H1 (cell line): ENCODE measurements at regions not wholly inside any gene's neighbourhood (a gene's known extent, or its start where the extent isn't known, plus 50 kb on each side); places are given as distances from the start of the nearest gene placed in this dataset.

Experiments used
- CTCF ChIA-PET: fragments of 300-600 bp; sonication (Branson Sonifier 250); formaldehyde crosslinking; loops from one replicate; lab custom pipeline; 2021; ENCODE audit not compliant: partially characterized antibody; lab: Charles Lee
- POLR2A ChIA-PET: fragments of 300-600 bp; sonication (Branson Sonifier 250); formaldehyde crosslinking; loops from one replicate; lab custom pipeline; 2021; ENCODE audit warnings: inconsistent platforms; ENCODE audit not compliant: partially characterized antibody; lab: Charles Lee
- DNase-seq, 2 experiments: peaks; one replicate each; pipeline versions ENCODE4 v3.0.0 to v3.0.0-alpha.2; 2010 to 2022; ENCODE audit warnings: low spot score in 2 of 2, low read depth in 1 of 2, mixed read lengths in 1 of 2
- FAIRE-seq: peaks from 2 replicates; lab custom pipeline; 2011; peaks lifted over from hg19 to GRCh38; lab: Jason Lieb, UNC
- H2AFZ ChIP-seq: 2 replicates; pipeline ENCODE4 v1.8.1; 2012; ENCODE audit warnings: low read length, inconsistent platforms
- H2AK5ac ChIP-seq: 2 replicates; pipeline ENCODE4 v1.6.1; 2013; ENCODE audit warnings: low read depth, low read length
- H2BK120ac ChIP-seq: replicated peaks from 2 replicates; pipeline ENCODE3; 2013; ENCODE audit warnings: low read depth, low read length, inconsistent platforms
- H2BK12ac ChIP-seq: 2 replicates; pipeline ENCODE4 v1.6.1; 2013; ENCODE audit warnings: low read depth, low read length
- H2BK15ac ChIP-seq: 2 replicates; pipeline ENCODE4 v1.6.1; 2013; ENCODE audit warnings: low read length
- H2BK20ac ChIP-seq: 2 replicates; pipeline ENCODE4 v1.6.1; 2013; ENCODE audit warnings: low read length
- H2BK5ac ChIP-seq: 2 replicates; pipeline ENCODE4 v1.6.1; 2013; ENCODE audit warnings: low read depth, low read length
- H3K14ac ChIP-seq: 2 replicates; pipeline ENCODE4 v1.6.1; 2013; ENCODE audit warnings: inconsistent platforms; ENCODE audit not compliant: insufficient read length
- H3K18ac ChIP-seq: 2 replicates; pipeline ENCODE4 v1.6.1; 2013; ENCODE audit warnings: low read length; ENCODE audit errors: extremely low read depth
- H3K23ac ChIP-seq: 2 replicates; pipeline ENCODE4 v1.6.1; 2013; ENCODE audit warnings: inconsistent platforms; ENCODE audit not compliant: insufficient read length
- H3K23me2 ChIP-seq: 2 replicates; pipeline ENCODE4 v1.6.1; 2013; ENCODE audit warnings: low read depth, low read length
- H3K27ac ChIP-seq: 2 replicates; pipeline ENCODE4 v1.6.1; 2011; ENCODE audit warnings: low read depth, low read length, inconsistent platforms
- H3K27me3 ChIP-seq, 4 experiments: replicated peaks in 1 of 4; 1 replicate in 1 of 4; 2 replicates in 3 of 4; pipeline versions ENCODE4 v1.6.1 to v1.8.1; 2011 to 2013; ENCODE audit warnings: low read length in 3 of 4, mild to moderate bottlenecking in 3 of 4, inconsistent platforms in 2 of 4, mixed read lengths in 2 of 4, moderate library complexity in 1 of 4; ENCODE audit not compliant: control insufficient read depth in 3 of 4, insufficient read depth in 3 of 4; ENCODE audit errors: extremely low read depth in 1 of 4
- H3K36me3 ChIP-seq, 4 experiments: 2 replicates each; pipeline versions ENCODE4 v1.6.1 to v1.8.1; 2011 to 2013; ENCODE audit warnings: mild to moderate bottlenecking in 4 of 4, low read length in 3 of 4, moderate library complexity in 2 of 4, control low read depth in 1 of 4, inconsistent platforms in 1 of 4; ENCODE audit not compliant: insufficient read depth in 4 of 4, control insufficient read depth in 2 of 4
- H3K4ac ChIP-seq: replicated peaks from 2 replicates; pipeline ENCODE3; 2013; ENCODE audit warnings: low read length, low read depth, mixed read lengths, inconsistent platforms; ENCODE audit not compliant: insufficient read length
- H3K4me1 ChIP-seq, 4 experiments: replicated peaks in 1 of 4; 1 replicate in 1 of 4; 2 replicates in 3 of 4; pipeline versions ENCODE4 v1.6.1 to v1.8.1; 2011 to 2013; ENCODE audit warnings: low read length in 3 of 4, inconsistent platforms in 2 of 4, mixed read lengths in 1 of 4; ENCODE audit not compliant: insufficient read depth in 4 of 4, control insufficient read depth in 3 of 4
- H3K4me2 ChIP-seq, 2 experiments: 2 replicates each; pipeline versions ENCODE4 v1.6.1 to v1.8.1; 2011 to 2013; ENCODE audit warnings: low read depth in 2 of 2, low read length in 2 of 2, control low read depth in 1 of 2, inconsistent platforms in 1 of 2, mild to moderate bottlenecking in 1 of 2; ENCODE audit not compliant: insufficient read depth in 1 of 2
- H3K4me3 ChIP-seq, 4 experiments: fragments of 200-600, 300-600 bp in 1 of 4; sonication (generic), shearing (Covaris generic), sonication (Bioruptor Twin) in 1 of 4; 2 replicates each; pipeline versions ENCODE4 v1.5.1 to v1.8.1; 2011 to 2016; ENCODE audit warnings: low read length in 4 of 4, low read depth in 3 of 4, control low read depth in 2 of 4, inconsistent platforms in 2 of 4, mild to moderate bottlenecking in 2 of 4, mixed read lengths in 1 of 4, moderate library complexity in 1 of 4; ENCODE audit not compliant: insufficient read depth in 2 of 4; ENCODE audit errors: extremely low read depth in 1 of 4
- H3K56ac ChIP-seq: replicated peaks from 2 replicates; pipeline ENCODE3; 2013; ENCODE audit warnings: low read depth, mild to moderate bottlenecking, mixed read lengths, low read length, inconsistent platforms; ENCODE audit not compliant: insufficient read length
- H3K79me1 ChIP-seq: 2 replicates; pipeline ENCODE4 v1.6.1; 2013; ENCODE audit warnings: low read depth, low read length, control low read depth
- H3K79me2 ChIP-seq, 2 experiments: 2 replicates each; pipeline versions ENCODE4 v1.6.1 to v1.8.1; 2012 to 2013; ENCODE audit warnings: low read length in 2 of 2, mild to moderate bottlenecking in 2 of 2, inconsistent platforms in 1 of 2; ENCODE audit not compliant: insufficient read depth in 2 of 2, control insufficient read depth in 1 of 2
- H3K9ac ChIP-seq, 4 experiments: replicated peaks in 1 of 4; 1 replicate in 1 of 4; 2 replicates in 3 of 4; pipeline versions ENCODE4 v1.6.1 to v1.8.1; 2011 to 2013; ENCODE audit warnings: low read depth in 3 of 4, low read length in 3 of 4, control low read depth in 2 of 4, mild to moderate bottlenecking in 2 of 4, moderate library complexity in 2 of 4, inconsistent platforms in 1 of 4; ENCODE audit errors: extremely low read depth in 1 of 4
- H3K9me3 ChIP-seq, 2 experiments: 2 replicates each; pipeline versions ENCODE4 v1.6.1 to v1.8.1; 2012 to 2013; ENCODE audit warnings: mild to moderate bottlenecking in 2 of 2, moderate library complexity in 2 of 2, control low read depth in 1 of 2, inconsistent platforms in 1 of 2, low read depth in 1 of 2, low read length in 1 of 2, mixed read lengths in 1 of 2; ENCODE audit not compliant: insufficient read depth in 2 of 2
- H4K20me1 ChIP-seq, 2 experiments: replicated peaks in 1 of 2; 2 replicates each; pipeline versions ENCODE3 to v1.8.1; 2011 to 2013; ENCODE audit warnings: inconsistent platforms in 2 of 2, low read length in 2 of 2, mild to moderate bottlenecking in 1 of 2; ENCODE audit not compliant: insufficient read depth in 2 of 2, control insufficient read depth in 1 of 2
- H4K5ac ChIP-seq: 2 replicates; pipeline ENCODE4 v1.6.1; 2013; ENCODE audit warnings: low read length, low read depth, mixed read lengths, inconsistent platforms; ENCODE audit not compliant: insufficient read length
- H4K8ac ChIP-seq: 2 replicates; pipeline ENCODE4 v1.8.0; 2013; ENCODE audit warnings: mild to moderate bottlenecking, moderate library complexity, low read length, inconsistent platforms; ENCODE audit not compliant: insufficient read depth; ENCODE audit errors: extremely low read depth
- H4K91ac ChIP-seq: replicated peaks from 2 replicates; pipeline ENCODE3; 2013; ENCODE audit warnings: low read length, mixed read lengths, inconsistent platforms; ENCODE audit not compliant: insufficient read length
- CHD1 ChIP-seq: IDR thresholded peaks from 2 replicates; pipeline ENCODE4 v1.6.1; 2012; ENCODE audit warnings: low read depth, low read length, improper control_type of control experiment
- CTBP2 ChIP-seq: IDR thresholded peaks from 2 replicates; pipeline ENCODE4 v1.7.0; 2011; ENCODE audit warnings: borderline replicate concordance, mild to moderate bottlenecking, moderate library complexity, mixed read lengths, low read length; ENCODE audit not compliant: insufficient read depth, insufficient read length
- EGR1 ChIP-seq: IDR thresholded peaks from 2 replicates; pipeline ENCODE4 v1.6.1; 2011; ENCODE audit warnings: low read depth, low read length, borderline replicate concordance
- HDAC2 ChIP-seq, 2 experiments: fragments of 300-600 bp in 1 of 2; sonication (generic) in 1 of 2; IDR thresholded peaks; 2 replicates each; pipeline ENCODE4 v1.6.1; 2011 to 2012; ENCODE audit warnings: low read depth in 2 of 2, low read length in 2 of 2, mild to moderate bottlenecking in 2 of 2, moderate library complexity in 2 of 2, borderline replicate concordance in 1 of 2, inconsistent platforms in 1 of 2
- JUND ChIP-seq: IDR thresholded peaks from 2 replicates; pipeline ENCODE4 v1.6.1; 2011; ENCODE audit warnings: mild to moderate bottlenecking, improper control_type of control experiment, low read length
- KDM1A ChIP-seq: fragments of 200-600, 300-600 bp; sonication (generic); IDR thresholded peaks from 2 replicates; pipeline ENCODE4 v1.7.1; 2016; ENCODE audit warnings: mild to moderate bottlenecking, low read length, borderline replicate concordance
- POU5F1 ChIP-seq: IDR thresholded peaks from 2 replicates; pipeline ENCODE4 v1.6.1; 2011; ENCODE audit warnings: low read depth, mild to moderate bottlenecking, low read length, moderate library complexity
- SIN3A ChIP-seq, 2 experiments: IDR thresholded peaks in 1 of 2; conservative IDR thresholded peaks in 1 of 2; 2 replicates each; pipeline ENCODE4 v1.6.1; 2011 to 2012; ENCODE audit warnings: low read length in 2 of 2, improper control_type of control experiment in 1 of 2, low read depth in 1 of 2, mild to moderate bottlenecking in 1 of 2
- SP1 ChIP-seq: IDR thresholded peaks from 2 replicates; pipeline ENCODE4 v1.6.1; 2011; ENCODE audit warnings: low read depth, low read length
- SP4 ChIP-seq: IDR thresholded peaks from 2 replicates; pipeline ENCODE4 v1.6.1; 2012; ENCODE audit warnings: low read length, inconsistent platforms
- TAF1 ChIP-seq: IDR thresholded peaks from 2 replicates; pipeline ENCODE4 v1.6.1; 2011; ENCODE audit warnings: mild to moderate bottlenecking, low read depth, low read length
- YY1 ChIP-seq: IDR thresholded peaks from 2 replicates; pipeline ENCODE4 v1.6.1; 2011; ENCODE audit warnings: low read depth, mild to moderate bottlenecking, low read length
- WGBS, 2 experiments: shearing (Covaris generic) in 1 of 2; methylation state at CpG; one replicate each; pipeline versions ENCODE4 v1.1.6 to v1.1.7; 2013 to 2015; ENCODE audit warnings: low lambda C conversion rate in 2 of 2, mixed read lengths in 2 of 2, inconsistent platforms in 1 of 2, low coverage in 1 of 2, missing lambda C conversion rate in 1 of 2; ENCODE audit not compliant: insufficient replicate concordance in 2 of 2, insufficient coverage in 1 of 2, insufficient read length in 1 of 2; ENCODE audit errors: extremely low coverage in 1 of 2, missing lambda C conversion rate in 1 of 2; 5-methylcytosine and 5-hydroxymethylcytosine counted together
- TF ChIP-seq, protein P1 (sequence below): IDR thresholded peaks from 2 replicates; pipeline ENCODE4 v1.6.1; 2011; ENCODE audit warnings: low read length, improper control_type of control experiment

DNA sequence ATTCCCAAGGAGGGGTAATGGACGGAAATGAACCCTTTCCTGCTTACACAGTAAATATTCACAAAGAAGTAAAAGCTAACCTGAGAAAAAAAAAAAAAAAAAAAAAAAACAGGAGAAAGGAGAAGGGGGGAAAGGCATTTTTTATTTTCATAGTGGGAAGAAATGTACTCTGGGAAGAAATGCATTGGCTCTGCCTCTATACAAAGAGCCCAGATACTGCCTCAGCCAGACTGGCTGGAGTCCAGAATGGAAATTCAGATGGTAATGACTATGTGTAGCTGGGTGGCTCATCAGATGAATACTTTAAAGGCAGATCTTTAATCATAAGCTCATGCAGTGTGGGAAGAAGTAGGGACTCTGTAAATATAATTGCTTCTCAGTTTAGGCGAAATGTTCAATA is 124.9 kb upstream of the ZNF608 start:
- peaks cover 2 to 8% (median 6%) of the 10 kb centered on the region in 4 experiments; a peak in 4 of 7 replicates for H3K4me1 ChIP-seq
- H2BK12ac ChIP-seq: no peak overlapping the region
- no peaks in the 10 kb centered on the region for H3K27me3 ChIP-seq
- DNase-seq: no peak
- no peak overlapping the region for H3K14ac ChIP-seq
- no peaks in the 10 kb centered on the region for H3K79me1 ChIP-seq
- no peak overlapping the region for H2AK5ac ChIP-seq
- no peak overlapping the region for H4K91ac ChIP-seq
- no peak overlapping the region for H3K27ac ChIP-seq
- no peak overlapping the region for H3K56ac ChIP-seq
- H3K18ac ChIP-seq: no peak overlapping the region
- H2BK5ac ChIP-seq: no peak overlapping the region; the same call in 1 of the 2 replicates
- ChIA-PET POLR2A (no interaction called here), CTCF (interaction anchor here (0.7 to 1.2 kb wide), 2 partner anchors 28 to 926 kb away, joined by 3 read pairs; no protein-coding TSS in a partner anchor)
- H3K4ac ChIP-seq: no peak overlapping the region
- no peaks in the 10 kb centered on the region for H3K79me2 ChIP-seq
- no peak overlapping the region for H3K23ac ChIP-seq
- H3K4me2 ChIP-seq: no peak overlapping the region
- no peak overlapping the region for H3K9ac ChIP-seq
- H4K20me1 ChIP-seq: no peaks in the 10 kb centered on the region
- FAIRE-seq: no peak
- H3K23me2 ChIP-seq: no peaks in the 10 kb centered on the region
- 79% methylated on average over 2 of the region's 2 CpGs; no CpG with 5 or more reads in 1 of the 2 experiments for WGBS, 2 experiments
- H2BK120ac ChIP-seq: no peak overlapping the region
- H3K4me3 ChIP-seq: no peak overlapping the region
- no peaks in the 10 kb centered on the region for H3K9me3 ChIP-seq
- no peak overlapping the region for H4K8ac ChIP-seq
- no peak overlapping the region for H2AFZ ChIP-seq
- H2BK20ac ChIP-seq: no peak overlapping the region
- no peak overlapping the region for H2BK15ac ChIP-seq
- no peak overlapping the region for H4K5ac ChIP-seq
- no peaks in the 10 kb centered on the region for H3K36me3 ChIP-seq
- TF ChIP-seq SP1: no peak
- TF ChIP-seq, protein P1, sequence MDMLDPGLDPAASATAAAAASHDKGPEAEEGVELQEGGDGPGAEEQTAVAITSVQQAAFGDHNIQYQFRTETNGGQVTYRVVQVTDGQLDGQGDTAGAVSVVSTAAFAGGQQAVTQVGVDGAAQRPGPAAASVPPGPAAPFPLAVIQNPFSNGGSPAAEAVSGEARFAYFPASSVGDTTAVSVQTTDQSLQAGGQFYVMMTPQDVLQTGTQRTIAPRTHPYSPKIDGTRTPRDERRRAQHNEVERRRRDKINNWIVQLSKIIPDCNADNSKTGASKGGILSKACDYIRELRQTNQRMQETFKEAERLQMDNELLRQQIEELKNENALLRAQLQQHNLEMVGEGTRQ: no peak
- no peak for TF ChIP-seq POU5F1
- no peak for TF ChIP-seq YY1
- no peak for TF ChIP-seq CTBP2
- TF ChIP-seq HDAC2 (IDR thresholded peaks at IDR 0.05; ENCODE audit: borderline replicate concordance in 1 of 2, low read depth in 2 of 2, low read length in 2 of 2): no peak
- TF ChIP-seq TAF1: no peak
- TF ChIP-seq CHD1: no peak
- no peak for TF ChIP-seq SIN3A (conservative IDR thresholded peaks at IDR 0.05 in 1 of 2, IDR thresholded peaks at IDR 0.05 in 1 of 2; ENCODE audit: low read depth in 1 of 2, low read length in 2 of 2)
- no peak for TF ChIP-seq JUND
- no peak for TF ChIP-seq SP4
- no peak for TF ChIP-seq KDM1A
- TF ChIP-seq EGR1: no peak
